SKM-1 treated with dmso at 0.1 percent for 144 hours (cell line): ENCODE measurements at regions not wholly inside any gene's neighbourhood (a gene's known extent, or its start where the extent isn't known, plus 50 kb on each side); places are given as distances from the start of the nearest gene placed in this dataset.

Experiments
- DNase-seq: peaks from one replicate; lab custom pipeline; 2025; ENCODE audit not compliant: unreplicated experiment; lab: John Stamatoyannopoulos, UW

DNA sequence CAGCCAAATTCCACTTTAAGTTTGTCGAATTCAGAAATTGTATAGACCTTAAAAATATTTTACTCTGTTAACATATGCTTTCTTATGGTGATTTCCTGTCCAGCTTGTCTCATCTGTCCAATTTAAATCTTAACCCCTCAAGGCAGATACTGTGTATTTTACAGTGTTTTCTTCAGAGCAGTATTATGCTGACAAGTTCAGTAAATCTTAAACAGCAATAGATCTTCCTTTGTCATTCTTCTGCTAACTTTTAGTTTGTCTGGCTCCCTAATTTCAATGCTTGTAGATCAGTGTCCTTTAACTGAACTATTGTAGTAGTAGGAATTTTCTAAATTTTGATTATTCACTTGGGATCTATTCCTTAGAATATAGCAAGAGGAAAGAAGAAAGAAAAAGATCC lies 52.8 kb upstream of the MEIS1 start:
- no peak for DNase-seq

DNA sequence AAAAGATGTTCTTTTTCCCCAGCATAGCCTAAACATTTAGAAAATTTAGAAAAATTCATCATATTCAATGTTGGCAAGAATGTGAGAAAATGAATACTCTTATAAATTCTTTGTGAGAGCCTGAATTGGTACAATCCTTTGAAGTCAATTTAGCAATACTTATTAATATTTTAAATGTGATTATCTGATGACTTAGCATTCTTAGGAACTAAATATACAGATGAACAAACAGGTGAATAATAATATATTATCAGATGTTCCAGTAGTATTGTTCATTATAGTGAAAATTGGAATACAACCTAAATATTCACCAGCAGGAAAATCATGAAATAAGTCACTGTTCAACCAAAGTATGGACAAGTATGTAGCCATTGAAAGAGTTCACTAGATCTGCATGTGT lies 55.5 kb upstream of the MEIS1 start:
- no peak for DNase-seq

DNA sequence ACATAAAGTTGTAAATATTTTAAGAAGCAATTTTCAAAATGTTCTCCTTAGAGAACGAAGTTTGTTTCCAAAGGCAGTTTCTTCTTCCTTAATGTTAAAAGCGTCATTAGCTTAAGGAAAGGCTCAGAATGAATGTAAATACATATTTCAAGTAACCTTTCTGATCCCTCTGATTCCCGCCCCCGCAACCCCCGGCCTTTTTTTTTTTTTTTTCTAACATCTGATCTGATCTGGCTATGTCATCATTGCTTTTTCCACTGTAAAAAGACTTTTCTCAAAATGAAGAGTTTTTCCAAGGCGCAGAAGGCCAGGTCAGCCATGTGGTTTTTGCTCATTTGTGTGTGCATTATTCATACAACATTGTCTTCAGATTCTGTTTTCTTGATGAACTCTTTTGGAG lies 57.1 kb upstream of the MEIS1 start:
- DNase-seq: no peak

DNA sequence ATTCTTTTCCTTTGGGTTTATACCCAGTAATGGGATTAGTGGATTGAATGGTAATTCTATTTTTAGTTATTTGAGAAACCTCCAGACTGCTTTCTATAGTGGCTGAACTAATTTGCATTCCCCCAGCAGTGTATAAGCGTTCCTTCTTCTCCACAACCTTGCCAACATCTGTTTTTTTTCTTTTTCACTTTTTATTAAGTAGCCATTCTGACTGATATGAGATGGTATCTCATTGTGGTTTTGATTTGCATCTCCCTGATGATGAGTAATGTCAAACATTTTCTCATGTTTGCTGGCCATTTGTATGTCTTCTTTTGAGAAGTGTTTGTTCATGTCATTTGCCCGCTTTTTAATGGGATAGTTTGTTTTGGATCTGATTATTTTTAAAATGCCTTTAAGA lies 64.1 kb upstream of the MEIS1 start:
- DNase-seq: no peak

DNA sequence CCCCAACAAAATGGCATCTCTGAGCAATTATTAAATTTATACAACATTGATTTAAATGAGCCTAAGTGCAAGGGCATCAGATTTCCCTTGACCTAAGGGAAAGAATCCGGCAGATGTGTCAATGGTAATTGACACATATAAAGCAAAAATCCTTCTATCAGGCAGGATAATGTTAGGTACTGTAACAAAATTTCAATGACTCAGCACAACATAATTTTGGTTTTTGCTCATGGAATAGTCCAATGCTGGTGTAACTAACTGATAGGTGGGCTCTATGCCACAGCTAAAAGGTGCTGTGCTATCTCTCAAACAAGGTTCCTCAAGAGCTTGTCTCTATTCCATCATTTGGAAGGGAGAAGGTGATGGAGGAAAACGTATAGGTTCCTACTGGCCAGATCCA lies 68.3 kb upstream of the MEIS1 start:
- DNase-seq: no peak

DNA sequence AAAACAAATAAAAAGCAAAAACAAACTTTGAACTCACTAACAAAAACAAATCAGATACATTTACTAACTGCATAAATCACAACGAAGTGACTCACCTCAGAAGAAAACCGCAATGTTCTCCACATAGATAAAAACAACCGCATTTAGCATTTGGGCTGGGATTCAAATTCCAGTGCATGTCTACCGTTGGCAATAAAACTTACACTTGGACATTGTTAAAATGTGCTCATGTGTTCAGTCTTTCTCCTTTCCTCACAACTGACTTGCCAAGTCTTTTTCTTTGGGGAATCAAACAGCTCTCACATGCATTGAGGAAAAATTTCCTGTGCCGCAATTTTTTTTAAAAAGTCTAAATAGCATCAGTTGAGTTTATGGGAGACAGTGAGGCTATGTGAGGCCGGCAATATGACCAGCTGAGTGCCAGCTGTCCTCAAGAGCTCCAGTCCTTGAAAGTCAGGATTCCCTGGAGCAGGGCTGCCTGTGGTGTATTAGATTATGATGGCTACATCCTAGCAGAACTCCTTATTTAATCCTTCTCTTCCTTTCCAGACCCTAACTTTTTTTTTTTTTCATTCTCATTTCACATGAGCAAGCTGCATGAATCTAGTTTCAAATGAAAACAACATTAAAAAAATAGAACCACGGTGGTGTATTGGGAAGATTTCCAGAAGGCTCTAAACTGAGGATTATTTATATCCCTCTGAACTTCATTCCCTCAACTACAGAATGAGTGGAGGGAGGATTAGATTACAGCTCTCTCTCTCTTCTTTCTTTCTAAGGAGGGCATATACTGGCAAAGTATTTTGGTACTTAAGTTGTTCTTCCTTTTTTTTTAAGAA lies 70.2 kb upstream of the MEIS1 start:
- no peak for DNase-seq

DNA sequence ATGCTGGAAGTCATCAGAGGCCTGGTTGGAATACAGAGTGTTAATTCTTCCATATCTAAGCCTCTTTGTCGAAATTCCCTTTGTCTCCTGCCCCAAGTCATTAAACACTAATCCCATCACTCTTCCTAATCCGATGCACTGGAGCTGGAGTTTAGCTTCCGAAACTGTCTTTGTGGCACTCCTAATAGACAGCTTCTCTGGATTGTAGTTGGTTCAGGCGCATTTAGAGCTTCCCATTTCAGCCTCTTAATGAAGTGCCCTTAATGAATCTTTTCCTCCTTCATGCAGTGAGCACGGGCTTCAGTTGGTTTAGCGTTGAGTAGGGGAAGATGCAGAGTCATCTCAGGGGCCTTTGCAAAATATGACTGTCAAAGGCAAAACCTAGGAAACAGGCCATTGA lies 72.2 kb upstream of the MEIS1 start:
- no peak for DNase-seq

DNA sequence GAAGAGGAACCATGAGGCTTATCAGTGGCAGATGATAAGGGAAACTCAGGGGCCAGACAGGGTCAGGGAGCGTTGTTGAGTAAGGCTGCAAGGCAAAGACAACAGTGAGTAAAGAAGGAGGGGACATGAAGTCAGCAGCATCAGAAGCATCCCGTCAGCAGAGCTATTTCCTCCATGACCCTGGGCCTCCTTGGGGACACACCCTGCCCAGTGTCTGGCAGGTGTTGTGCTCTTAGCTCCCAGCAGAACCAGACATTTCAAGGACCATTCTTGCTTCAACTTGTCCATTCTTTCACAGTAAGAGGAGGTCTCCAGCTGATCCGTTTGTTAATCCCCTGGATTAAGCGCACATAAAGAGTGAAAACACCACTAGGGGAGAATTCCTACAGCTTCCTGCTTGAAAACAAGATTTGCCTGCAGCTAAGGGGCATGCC lies 88.7 kb upstream of the MEIS1 start:
- no peak for DNase-seq

DNA sequence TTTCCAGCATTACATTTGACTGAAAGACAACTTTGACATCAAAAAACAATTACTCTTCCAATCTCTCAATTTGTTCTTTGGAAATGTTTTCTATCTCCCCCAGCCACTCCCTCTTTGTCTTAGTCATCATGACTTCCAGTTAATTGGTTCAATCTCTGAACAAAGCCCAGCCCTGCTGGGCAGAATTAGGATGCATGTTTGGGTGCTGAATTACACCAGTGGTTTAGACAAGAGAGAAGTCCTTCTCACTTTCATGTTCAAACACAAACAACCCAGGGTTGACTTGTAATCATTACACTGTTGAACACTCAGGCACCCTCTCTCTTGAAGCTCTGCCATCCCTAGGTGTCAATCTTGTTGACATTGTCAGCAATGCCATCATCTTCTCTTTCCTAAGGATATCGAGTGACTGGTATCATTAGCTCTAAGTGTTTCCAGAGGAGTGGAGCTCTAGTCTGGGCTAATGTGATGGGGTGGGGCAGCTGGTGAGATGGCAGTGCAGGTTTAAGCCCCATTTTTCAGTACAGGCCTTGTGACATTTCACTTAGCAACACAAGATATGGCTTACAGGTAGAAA lies 90.8 kb upstream of the MEIS1 start:
- no peak for DNase-seq

DNA sequence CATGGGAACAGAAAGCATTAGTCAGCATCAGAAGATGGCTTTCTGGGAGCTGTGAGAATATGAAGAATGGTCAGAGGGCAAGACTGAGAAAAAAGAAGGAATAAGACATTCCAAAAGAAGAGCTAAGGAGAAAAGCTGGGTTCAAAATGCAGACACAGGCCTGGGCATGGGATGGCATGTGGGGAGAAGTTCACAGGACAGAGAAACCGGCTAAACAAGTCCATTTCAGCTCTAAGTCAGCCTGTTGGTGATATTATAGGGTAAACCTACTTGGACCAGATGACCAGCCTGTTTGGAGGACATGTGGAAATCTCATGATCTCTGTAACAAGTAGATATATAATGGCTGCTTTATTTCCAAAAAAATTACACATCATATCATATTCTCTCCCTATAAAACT lies 91.7 kb upstream of the MEIS1 start:
- no peak for DNase-seq

DNA sequence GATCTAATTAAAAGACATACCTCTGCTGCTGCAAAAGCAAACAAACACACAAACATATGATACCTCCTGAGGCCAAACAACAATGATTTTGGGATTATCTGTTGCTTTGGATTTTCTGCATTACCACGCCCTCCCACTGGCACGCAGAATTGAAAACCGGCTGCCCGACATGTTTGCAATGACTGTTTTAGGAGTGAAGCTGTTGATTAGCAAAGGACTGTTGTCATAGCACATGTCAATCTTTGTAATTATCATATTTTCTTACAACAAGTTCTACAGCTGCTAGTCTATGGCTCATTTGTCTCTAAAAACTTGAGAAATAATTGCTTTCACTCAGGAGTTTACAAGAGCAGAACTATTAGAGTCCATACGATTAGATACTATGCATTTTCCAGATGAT lies 94.4 kb upstream of the MEIS1 start:
- no peak for DNase-seq

DNA sequence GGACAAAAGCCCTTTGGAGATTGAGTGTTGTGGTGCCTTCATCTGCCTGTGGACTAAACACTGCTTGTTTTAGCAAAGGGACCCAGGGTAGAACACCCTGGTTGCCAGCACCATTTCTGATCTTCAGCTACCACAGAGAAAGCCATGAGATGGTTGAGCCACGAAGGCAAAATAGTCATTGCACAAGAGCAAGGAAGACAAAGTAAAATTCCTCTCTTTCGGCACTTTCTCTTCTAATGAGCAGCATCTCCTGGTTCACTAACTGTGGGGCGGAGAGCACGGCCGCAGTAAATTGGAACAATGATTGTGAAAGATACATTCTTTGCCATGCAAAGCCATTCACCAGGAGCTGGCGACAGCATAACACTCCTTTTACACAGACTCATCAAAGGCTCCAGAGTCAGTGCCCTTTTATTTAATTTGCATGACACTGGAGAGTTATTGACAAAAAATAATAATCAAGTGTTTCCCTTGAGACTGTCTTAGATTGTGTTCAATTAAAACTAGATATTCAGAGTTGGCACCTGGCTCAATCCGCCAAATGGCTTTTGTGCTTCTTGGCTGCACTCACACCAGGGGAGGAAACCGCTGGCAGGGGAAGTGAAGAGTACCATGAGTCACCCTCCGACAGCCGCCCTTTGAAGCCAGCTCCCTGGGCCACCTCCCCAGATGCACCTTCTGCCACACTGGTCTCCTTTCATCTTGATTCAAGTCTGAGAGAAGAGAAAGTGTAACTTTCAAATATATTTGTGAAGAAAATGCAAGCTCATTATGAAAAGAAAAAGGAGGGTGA lies 100.5 kb upstream of the MEIS1 start:
- DNase-seq: no peak

DNA sequence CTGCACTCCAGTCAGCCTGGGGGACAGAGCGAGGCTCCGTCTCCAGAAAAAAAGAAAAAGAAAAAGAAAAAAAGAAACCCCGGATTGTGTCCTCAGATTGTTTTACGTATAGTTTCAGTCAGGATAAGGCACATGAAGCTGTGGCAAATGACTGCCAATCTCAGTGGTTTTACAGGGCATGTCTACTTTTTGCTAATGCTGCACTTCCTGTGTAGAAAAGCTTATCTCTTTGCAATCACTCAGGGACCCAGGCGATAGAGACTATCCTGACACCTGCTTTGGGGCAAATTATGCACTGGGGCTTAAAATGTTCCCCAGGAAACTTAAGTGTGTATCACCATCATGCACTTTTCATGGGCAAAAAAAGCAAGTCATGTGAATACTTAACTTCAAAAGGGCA lies 103.7 kb upstream of the MEIS1 start:
- no peak for DNase-seq

DNA sequence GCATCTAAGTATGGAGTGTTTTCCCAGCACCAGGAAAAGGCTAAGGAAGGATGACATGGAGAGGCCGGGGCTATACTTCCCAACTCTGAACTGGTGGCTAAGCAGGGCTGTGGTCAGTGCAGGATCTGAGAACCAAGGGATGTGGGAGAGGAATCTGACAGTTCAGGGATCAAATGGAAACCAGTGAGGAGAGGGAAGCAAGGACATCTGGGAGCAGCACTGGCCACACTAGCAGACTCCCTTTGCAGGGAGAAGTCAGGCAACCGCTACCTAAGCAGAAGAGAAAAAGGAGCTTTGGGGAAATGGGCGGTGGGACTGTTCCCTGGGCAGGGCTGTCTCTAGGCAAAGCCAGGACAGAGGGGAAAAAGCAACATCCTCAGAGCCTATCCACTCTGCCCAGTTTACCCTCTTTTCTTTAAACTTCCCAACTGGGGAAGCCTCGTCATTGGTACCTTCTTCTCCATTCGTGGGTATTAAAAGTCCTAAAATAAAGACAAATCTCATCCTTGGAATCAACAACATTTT lies 105.8 kb upstream of the MEIS1 start:
- no peak for DNase-seq

DNA sequence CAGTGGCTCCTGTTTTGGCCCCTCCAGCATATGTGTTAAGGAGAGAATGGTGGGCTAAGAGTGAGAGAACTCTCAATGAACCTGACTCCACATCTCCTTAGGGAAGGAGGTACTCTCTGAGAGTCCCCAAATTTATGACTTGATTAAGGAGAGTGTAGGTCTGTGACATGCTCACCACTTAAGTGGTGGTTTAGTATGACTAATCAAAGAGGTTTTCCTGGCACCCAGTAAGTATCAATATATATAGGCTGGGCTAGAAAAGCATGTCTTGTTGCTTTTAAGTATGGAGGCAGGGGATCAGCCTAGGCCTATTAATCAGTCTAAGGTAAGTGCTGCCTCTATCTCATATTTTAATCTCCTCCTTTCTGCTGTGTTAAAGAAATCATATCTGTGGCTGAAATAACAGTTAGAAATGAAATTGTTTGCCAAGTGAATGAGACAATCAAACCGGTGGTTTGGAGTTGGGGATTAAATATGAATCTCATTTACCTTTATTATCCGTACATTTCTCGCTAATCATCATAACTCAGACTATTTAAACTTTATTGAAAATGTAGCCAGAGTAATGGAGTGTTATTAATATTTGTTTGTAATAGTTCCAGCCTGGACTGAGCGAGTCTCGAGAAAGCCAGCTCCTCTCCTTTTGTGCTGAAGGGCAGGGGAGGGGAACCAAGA lies 107.7 kb upstream of the MEIS1 start:
- DNase-seq: no peak

DNA sequence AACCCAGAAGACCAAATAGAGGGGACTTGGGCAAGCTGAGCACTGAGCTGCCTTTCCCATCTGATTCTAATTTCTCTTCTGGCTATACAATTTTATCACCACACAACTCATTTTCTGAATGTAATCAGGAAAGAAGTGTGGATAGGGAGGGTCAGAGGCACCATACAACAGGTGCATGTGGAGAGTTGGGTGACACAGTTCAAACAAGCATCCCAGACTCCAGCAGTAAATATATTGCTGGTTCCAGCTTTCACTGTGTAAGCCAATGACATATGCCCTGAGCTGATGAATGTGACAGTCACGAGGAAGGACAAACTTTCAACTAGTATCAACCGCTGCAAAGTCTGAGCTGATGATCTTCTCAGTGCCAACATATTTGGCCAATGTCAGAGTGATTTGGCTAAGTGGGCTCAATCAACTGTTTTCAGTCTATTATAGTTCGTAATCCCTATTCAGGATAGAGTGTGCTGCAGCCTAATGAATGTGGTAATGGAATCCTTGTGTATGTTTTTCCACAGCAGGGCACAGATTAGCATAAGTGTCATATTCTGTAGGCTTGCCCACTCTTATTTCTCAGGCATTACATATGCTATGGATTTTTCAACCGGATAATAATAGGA lies 109.9 kb upstream of the MEIS1 start:
- no peak for DNase-seq

DNA sequence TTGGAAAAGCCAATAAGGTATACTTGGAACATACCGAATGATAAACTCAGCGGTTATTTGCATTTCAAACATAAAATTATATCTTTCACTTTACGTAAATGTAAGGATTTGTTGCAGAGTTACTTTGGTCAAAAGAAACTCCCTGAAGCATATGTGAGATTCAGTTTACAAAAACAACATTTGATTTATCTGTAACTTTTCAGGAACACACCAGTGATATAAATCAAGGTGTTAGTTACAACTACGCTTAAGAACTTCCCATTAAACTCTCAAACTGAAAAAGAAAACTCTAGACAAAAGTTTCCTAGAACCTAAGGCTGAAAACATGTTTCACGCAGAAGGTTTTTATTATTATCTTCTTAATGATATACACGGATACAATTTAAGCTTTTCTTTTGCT lies 110.6 kb upstream of the MEIS1 start:
- no peak for DNase-seq

DNA sequence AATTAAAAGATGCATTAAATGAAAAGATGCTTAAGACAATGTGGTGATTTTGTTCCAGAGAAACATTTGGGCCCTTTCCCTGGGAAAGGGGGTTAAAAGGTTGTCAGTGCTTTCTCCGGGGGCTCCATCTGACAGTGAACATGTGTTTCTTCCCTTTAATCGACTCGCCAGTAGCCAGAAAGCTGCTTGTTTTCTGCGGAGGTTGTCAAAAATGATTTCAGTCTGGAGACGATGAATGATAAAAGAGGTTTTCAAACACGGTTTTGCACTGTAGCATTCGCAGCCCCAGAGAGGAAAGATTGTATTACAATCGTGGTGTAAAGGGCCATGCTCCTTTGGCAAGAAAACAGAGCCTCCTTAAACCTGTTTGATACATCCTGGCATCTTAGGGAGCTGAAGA lies 111.5 kb upstream of the MEIS1 start:
- no peak for DNase-seq

DNA sequence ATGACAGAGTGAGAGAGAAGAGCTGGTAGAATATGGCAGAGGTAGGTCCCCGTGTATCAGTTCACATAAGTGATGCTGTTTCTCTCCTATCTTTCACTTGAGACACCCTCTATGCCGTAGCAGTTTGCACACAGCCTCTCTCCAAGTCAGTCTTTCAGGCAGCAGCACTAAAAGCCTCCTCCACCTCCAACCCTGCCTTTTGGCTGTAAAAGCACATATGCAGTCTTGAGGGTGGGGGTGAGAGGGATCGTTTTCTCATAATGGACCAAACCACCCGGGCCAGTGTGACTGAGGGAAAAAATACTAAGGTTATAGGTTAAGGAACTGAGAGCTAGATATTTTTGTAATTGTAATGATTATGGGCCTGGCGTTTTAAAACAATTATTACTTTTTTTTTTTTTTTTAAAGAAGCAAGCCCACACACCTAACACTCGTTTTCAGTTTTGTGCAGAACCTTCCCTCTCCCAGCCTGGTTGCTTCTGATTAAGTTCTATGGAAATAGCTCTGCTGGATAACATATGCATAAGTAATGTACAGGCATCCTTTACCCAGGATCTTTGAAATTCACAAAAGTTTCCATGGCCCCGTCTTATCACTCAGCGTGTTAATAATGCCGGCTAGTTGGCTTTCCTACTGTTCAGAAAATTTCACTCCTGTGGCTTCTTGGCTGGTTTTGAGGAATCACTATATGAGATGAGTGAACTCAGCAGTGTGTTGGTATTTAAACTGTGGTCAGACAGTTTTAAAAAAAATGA lies 112.2 kb upstream of the MEIS1 start:
- no peak for DNase-seq

DNA sequence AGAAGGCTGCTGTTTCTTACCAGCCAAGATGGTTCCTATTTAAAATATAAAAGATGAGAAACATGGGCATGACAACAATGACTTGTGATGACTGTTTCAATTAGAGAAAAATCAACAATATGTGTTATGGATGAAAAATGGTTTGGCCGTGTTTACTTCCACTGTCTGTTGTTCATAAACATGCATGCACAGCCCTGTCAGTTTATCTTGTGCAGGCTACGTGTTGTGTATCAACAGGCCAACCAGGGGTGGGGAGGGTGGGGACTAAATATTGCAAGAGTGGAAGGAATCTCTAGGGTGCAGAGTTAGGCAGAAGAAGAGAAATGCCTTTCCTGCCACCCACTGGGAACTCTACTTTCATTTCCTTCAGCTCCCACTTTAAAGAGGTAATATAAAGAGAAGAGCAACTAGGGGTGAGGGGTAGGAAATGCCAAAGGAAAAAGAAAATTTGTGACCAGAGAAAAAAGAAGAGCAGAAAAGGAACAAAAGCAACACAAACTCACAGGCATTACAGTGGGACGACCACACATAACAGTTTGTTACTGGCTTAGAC lies 116.8 kb upstream of the MEIS1 start:
- no peak for DNase-seq
